WTC11 (cell line): ENCODE measurements at regions not wholly inside any gene's neighbourhood (a gene's known extent, or its start where the extent isn't known, plus 50 kb on each side); places are given as distances from the start of the nearest gene placed in this dataset.

Experiments used
- ATAC-seq: fragments of 200-7000 bp; cut with Tn5 transposase; 2 replicates; pipeline ENCODE4 v1.10.0; 2021; ENCODE audit warnings: mild to moderate bottlenecking, moderate library complexity
- CTCF ChIA-PET: fragments of 300-600 bp; sonication (Branson Sonifier 250); formaldehyde crosslinking; loops from one replicate; lab custom pipeline; 2021; ENCODE audit warnings: antibody characterized with exemption; lab: Charles Lee
- POLR2A ChIA-PET: fragments of 350-600 bp; sonication (Branson Sonifier 250); formaldehyde crosslinking; loops from one replicate; lab custom pipeline; 2021; ENCODE audit warnings: antibody characterized with exemption; lab: Charles Lee
- DNase-seq: peaks from one replicate; pipeline ENCODE4 v3.0.0; 2021; ENCODE audit warnings: low spot score
- H3K27ac Mint-ChIP-seq: 2 replicates; pipeline ENCODE4 v1.8.0; 2021; ENCODE audit warnings: mixed read lengths
- H3K27me3 Mint-ChIP-seq: 2 replicates; pipeline ENCODE4 v1.8.0; 2021; ENCODE audit warnings: low read depth, mild to moderate bottlenecking, moderate library complexity, mixed read lengths
- H3K36me3 Mint-ChIP-seq: 2 replicates; pipeline ENCODE4 v1.8.0; 2021; ENCODE audit warnings: mixed read lengths
- H3K4me1 Mint-ChIP-seq: 2 replicates; pipeline ENCODE4 v1.8.0; 2022; ENCODE audit warnings: mixed read lengths
- H3K4me3 Mint-ChIP-seq: 2 replicates; pipeline ENCODE4 v1.8.0; 2021; ENCODE audit warnings: mild to moderate bottlenecking, moderate library complexity, mixed read lengths
- H3K9me3 Mint-ChIP-seq: 2 replicates; pipeline ENCODE4 v1.8.0; 2021; ENCODE audit warnings: mixed read lengths
- CREM ChIP-seq: sonication (generic); formaldehyde crosslinking; IDR thresholded peaks from 2 replicates; pipeline ENCODE4 v1.8.1; 2022; ENCODE audit warnings: mild to moderate bottlenecking, missing genetic modification reagents, moderate library complexity
- JUN ChIP-seq: sonication (generic); formaldehyde crosslinking; IDR thresholded peaks from 2 replicates; pipeline ENCODE4 v1.8.0; 2023; ENCODE audit warnings: mild to moderate bottlenecking, missing genetic modification reagents
- OVOL2 ChIP-seq: fragments of 250-450 bp; sonication (Bioruptor Pico); IDR thresholded peaks from 2 replicates; pipeline ENCODE4 v1.9.0; 2021; ENCODE audit warnings: mild to moderate bottlenecking, borderline replicate concordance
- RELA ChIP-seq: sonication (generic); formaldehyde crosslinking; IDR thresholded peaks from 2 replicates; pipeline ENCODE4 v1.8.1; 2022; ENCODE audit warnings: missing genetic modification reagents, mild to moderate bottlenecking, borderline replicate concordance
- TEAD4 ChIP-seq: sonication (generic); formaldehyde crosslinking; IDR thresholded peaks from 2 replicates; pipeline ENCODE4 v1.8.0; 2022; ENCODE audit warnings: mild to moderate bottlenecking, missing genetic modification reagents
- ZNF219 ChIP-seq: sonication (generic); formaldehyde crosslinking; IDR thresholded peaks from 2 replicates; pipeline ENCODE4 v1.8.0; 2023; ENCODE audit warnings: missing genetic modification reagents, mild to moderate bottlenecking, borderline replicate concordance
- ZNF263 ChIP-seq: sonication (generic); formaldehyde crosslinking; IDR thresholded peaks from 2 replicates; pipeline ENCODE4 v1.8.1; 2022; ENCODE audit warnings: low read depth, mild to moderate bottlenecking, moderate library complexity, missing genetic modification reagents
- ZNF396 ChIP-seq: fragments of 250-450 bp; sonication (Bioruptor Pico); IDR thresholded peaks from 2 replicates; pipeline ENCODE4 v1.8.0; 2021; ENCODE audit warnings: mild to moderate bottlenecking, moderate library complexity, borderline replicate concordance
- TF ChIP-seq, protein P1 (sequence below): sonication (generic); formaldehyde crosslinking; conservative IDR thresholded peaks from 2 replicates; pipeline ENCODE4 v1.8.1; 2023; ENCODE audit warnings: mild to moderate bottlenecking, low read depth, missing genetic modification reagents, moderate library complexity
- TF ChIP-seq, protein P2 (sequence below): sonication (generic); formaldehyde crosslinking; IDR thresholded peaks from 2 replicates; pipeline ENCODE4 v1.8.0; 2023; ENCODE audit warnings: missing genetic modification reagents, mild to moderate bottlenecking, borderline replicate concordance
- TF ChIP-seq, protein P3 (sequence below): fragments of 250-450 bp; sonication (Bioruptor Pico); IDR thresholded peaks from 2 replicates; pipeline ENCODE4 v1.8.0; 2021; ENCODE audit warnings: mild to moderate bottlenecking
- TF ChIP-seq, protein P4 (sequence below): sonication (generic); formaldehyde crosslinking; IDR thresholded peaks from 2 replicates; pipeline ENCODE4 v1.8.0; 2022; ENCODE audit warnings: missing genetic modification reagents
- TF ChIP-seq, protein P5 (sequence below): sonication (generic); formaldehyde crosslinking; IDR thresholded peaks from 2 replicates; pipeline ENCODE4 v1.8.0; 2023; ENCODE audit warnings: mild to moderate bottlenecking, missing genetic modification reagents
- TF ChIP-seq, protein P6 (sequence below): sonication (generic); formaldehyde crosslinking; IDR thresholded peaks from 2 replicates; pipeline ENCODE4 v1.8.1; 2022; ENCODE audit warnings: low read depth, missing genetic modification reagents, borderline replicate concordance
- TF ChIP-seq, protein P7 (sequence below): sonication (generic); formaldehyde crosslinking; IDR thresholded peaks from 2 replicates; pipeline ENCODE4 v1.8.0; 2022; ENCODE audit warnings: mild to moderate bottlenecking, missing genetic modification reagents

DNA sequence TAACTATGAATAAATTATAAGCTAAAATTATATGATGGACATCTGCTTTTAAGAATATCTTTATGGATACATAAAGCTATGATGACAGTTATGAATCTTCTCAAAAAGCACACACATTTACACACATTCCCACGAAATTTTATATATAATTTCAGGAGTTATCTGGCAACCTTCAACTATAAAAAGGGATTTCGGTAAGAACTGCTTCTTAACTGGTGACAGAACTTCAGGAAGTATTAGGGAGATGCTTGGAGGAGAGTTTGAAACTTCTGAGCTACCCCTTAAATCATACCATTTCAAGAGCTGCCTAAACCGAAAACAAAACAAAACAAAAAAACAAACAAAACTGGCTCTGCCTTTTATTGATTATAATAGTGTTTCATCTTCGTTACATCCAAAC is 399.4 kb downstream of the ZEB2 start:
- Mint-ChIP-seq H3K36me3 (peaks cover 4% of the 10 kb centered on the region), H3K4me3 (no peak overlapping the region), H3K27ac (no peak overlapping the region), H3K27me3 (no peaks in the 10 kb centered on the region), H3K4me1 (peaks cover 4% of the 10 kb centered on the region; the same call in 1 of the 2 replicates), H3K9me3 (peaks cover 5% of the 10 kb centered on the region)
- POLR2A ChIA-PET: no interaction called here
- no peak for ATAC-seq
- CTCF ChIA-PET: no interaction called here
- TF ChIP-seq, protein P1, sequence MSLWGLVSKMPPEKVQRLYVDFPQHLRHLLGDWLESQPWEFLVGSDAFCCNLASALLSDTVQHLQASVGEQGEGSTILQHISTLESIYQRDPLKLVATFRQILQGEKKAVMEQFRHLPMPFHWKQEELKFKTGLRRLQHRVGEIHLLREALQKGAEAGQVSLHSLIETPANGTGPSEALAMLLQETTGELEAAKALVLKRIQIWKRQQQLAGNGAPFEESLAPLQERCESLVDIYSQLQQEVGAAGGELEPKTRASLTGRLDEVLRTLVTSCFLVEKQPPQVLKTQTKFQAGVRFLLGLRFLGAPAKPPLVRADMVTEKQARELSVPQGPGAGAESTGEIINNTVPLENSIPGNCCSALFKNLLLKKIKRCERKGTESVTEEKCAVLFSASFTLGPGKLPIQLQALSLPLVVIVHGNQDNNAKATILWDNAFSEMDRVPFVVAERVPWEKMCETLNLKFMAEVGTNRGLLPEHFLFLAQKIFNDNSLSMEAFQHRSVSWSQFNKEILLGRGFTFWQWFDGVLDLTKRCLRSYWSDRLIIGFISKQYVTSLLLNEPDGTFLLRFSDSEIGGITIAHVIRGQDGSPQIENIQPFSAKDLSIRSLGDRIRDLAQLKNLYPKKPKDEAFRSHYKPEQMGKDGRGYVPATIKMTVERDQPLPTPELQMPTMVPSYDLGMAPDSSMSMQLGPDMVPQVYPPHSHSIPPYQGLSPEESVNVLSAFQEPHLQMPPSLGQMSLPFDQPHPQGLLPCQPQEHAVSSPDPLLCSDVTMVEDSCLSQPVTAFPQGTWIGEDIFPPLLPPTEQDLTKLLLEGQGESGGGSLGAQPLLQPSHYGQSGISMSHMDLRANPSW (CRISPR knock-in tag): no peak
- TF ChIP-seq, protein P2, sequence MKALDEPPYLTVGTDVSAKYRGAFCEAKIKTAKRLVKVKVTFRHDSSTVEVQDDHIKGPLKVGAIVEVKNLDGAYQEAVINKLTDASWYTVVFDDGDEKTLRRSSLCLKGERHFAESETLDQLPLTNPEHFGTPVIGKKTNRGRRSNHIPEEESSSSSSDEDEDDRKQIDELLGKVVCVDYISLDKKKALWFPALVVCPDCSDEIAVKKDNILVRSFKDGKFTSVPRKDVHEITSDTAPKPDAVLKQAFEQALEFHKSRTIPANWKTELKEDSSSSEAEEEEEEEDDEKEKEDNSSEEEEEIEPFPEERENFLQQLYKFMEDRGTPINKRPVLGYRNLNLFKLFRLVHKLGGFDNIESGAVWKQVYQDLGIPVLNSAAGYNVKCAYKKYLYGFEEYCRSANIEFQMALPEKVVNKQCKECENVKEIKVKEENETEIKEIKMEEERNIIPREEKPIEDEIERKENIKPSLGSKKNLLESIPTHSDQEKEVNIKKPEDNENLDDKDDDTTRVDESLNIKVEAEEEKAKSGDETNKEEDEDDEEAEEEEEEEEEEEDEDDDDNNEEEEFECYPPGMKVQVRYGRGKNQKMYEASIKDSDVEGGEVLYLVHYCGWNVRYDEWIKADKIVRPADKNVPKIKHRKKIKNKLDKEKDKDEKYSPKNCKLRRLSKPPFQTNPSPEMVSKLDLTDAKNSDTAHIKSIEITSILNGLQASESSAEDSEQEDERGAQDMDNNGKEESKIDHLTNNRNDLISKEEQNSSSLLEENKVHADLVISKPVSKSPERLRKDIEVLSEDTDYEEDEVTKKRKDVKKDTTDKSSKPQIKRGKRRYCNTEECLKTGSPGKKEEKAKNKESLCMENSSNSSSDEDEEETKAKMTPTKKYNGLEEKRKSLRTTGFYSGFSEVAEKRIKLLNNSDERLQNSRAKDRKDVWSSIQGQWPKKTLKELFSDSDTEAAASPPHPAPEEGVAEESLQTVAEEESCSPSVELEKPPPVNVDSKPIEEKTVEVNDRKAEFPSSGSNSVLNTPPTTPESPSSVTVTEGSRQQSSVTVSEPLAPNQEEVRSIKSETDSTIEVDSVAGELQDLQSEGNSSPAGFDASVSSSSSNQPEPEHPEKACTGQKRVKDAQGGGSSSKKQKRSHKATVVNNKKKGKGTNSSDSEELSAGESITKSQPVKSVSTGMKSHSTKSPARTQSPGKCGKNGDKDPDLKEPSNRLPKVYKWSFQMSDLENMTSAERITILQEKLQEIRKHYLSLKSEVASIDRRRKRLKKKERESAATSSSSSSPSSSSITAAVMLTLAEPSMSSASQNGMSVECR (CRISPR knock-in tag): no peak
- TF ChIP-seq TEAD4 (CRISPR knock-in tag) (no peak), ZNF396 (CRISPR knock-in tag) (no peak), ZNF263 (CRISPR knock-in tag) (no peak), ZNF219 (CRISPR knock-in tag) (no peak), OVOL2 (CRISPR knock-in tag) (no peak), RELA (CRISPR knock-in tag) (no peak), CREM (CRISPR knock-in tag) (no peak), JUN (no peak)
- TF ChIP-seq, protein P3, sequence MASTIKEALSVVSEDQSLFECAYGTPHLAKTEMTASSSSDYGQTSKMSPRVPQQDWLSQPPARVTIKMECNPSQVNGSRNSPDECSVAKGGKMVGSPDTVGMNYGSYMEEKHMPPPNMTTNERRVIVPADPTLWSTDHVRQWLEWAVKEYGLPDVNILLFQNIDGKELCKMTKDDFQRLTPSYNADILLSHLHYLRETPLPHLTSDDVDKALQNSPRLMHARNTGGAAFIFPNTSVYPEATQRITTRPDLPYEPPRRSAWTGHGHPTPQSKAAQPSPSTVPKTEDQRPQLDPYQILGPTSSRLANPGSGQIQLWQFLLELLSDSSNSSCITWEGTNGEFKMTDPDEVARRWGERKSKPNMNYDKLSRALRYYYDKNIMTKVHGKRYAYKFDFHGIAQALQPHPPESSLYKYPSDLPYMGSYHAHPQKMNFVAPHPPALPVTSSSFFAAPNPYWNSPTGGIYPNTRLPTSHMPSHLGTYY (CRISPR knock-in tag): no peak
- TF ChIP-seq, protein P4, sequence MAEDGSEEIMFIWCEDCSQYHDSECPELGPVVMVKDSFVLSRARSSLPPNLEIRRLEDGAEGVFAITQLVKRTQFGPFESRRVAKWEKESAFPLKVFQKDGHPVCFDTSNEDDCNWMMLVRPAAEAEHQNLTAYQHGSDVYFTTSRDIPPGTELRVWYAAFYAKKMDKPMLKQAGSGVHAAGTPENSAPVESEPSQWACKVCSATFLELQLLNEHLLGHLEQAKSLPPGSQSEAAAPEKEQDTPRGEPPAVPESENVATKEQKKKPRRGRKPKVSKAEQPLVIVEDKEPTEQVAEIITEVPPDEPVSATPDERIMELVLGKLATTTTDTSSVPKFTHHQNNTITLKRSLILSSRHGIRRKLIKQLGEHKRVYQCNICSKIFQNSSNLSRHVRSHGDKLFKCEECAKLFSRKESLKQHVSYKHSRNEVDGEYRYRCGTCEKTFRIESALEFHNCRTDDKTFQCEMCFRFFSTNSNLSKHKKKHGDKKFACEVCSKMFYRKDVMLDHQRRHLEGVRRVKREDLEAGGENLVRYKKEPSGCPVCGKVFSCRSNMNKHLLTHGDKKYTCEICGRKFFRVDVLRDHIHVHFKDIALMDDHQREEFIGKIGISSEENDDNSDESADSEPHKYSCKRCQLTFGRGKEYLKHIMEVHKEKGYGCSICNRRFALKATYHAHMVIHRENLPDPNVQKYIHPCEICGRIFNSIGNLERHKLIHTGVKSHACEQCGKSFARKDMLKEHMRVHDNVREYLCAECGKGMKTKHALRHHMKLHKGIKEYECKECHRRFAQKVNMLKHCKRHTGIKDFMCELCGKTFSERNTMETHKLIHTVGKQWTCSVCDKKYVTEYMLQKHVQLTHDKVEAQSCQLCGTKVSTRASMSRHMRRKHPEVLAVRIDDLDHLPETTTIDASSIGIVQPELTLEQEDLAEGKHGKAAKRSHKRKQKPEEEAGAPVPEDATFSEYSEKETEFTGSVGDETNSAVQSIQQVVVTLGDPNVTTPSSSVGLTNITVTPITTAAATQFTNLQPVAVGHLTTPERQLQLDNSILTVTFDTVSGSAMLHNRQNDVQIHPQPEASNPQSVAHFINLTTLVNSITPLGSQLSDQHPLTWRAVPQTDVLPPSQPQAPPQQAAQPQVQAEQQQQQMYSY (CRISPR knock-in tag): no peak
- TF ChIP-seq, protein P5, sequence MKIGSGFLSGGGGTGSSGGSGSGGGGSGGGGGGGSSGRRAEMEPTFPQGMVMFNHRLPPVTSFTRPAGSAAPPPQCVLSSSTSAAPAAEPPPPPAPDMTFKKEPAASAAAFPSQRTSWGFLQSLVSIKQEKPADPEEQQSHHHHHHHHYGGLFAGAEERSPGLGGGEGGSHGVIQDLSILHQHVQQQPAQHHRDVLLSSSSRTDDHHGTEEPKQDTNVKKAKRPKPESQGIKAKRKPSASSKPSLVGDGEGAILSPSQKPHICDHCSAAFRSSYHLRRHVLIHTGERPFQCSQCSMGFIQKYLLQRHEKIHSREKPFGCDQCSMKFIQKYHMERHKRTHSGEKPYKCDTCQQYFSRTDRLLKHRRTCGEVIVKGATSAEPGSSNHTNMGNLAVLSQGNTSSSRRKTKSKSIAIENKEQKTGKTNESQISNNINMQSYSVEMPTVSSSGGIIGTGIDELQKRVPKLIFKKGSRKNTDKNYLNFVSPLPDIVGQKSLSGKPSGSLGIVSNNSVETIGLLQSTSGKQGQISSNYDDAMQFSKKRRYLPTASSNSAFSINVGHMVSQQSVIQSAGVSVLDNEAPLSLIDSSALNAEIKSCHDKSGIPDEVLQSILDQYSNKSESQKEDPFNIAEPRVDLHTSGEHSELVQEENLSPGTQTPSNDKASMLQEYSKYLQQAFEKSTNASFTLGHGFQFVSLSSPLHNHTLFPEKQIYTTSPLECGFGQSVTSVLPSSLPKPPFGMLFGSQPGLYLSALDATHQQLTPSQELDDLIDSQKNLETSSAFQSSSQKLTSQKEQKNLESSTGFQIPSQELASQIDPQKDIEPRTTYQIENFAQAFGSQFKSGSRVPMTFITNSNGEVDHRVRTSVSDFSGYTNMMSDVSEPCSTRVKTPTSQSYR (CRISPR knock-in tag): no peak
- TF ChIP-seq, protein P6, sequence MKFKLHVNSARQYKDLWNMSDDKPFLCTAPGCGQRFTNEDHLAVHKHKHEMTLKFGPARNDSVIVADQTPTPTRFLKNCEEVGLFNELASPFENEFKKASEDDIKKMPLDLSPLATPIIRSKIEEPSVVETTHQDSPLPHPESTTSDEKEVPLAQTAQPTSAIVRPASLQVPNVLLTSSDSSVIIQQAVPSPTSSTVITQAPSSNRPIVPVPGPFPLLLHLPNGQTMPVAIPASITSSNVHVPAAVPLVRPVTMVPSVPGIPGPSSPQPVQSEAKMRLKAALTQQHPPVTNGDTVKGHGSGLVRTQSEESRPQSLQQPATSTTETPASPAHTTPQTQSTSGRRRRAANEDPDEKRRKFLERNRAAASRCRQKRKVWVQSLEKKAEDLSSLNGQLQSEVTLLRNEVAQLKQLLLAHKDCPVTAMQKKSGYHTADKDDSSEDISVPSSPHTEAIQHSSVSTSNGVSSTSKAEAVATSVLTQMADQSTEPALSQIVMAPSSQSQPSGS (CRISPR knock-in tag): no peak
- TF ChIP-seq, protein P7, sequence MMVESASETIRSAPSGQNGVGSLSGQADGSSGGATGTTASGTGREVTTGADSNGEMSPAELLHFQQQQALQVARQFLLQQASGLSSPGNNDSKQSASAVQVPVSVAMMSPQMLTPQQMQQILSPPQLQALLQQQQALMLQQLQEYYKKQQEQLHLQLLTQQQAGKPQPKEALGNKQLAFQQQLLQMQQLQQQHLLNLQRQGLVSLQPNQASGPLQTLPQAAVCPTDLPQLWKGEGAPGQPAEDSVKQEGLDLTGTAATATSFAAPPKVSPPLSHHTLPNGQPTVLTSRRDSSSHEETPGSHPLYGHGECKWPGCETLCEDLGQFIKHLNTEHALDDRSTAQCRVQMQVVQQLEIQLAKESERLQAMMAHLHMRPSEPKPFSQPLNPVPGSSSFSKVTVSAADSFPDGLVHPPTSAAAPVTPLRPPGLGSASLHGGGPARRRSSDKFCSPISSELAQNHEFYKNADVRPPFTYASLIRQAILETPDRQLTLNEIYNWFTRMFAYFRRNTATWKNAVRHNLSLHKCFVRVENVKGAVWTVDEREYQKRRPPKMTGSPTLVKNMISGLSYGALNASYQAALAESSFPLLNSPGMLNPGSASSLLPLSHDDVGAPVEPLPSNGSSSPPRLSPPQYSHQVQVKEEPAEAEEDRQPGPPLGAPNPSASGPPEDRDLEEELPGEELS (CRISPR knock-in tag): no peak
- no peak for DNase-seq
